Superior temporal gyrus (tissue), 1 donor: ENCODE measurements at regions not wholly inside any gene's neighbourhood (a gene's known extent, or its start where the extent isn't known, plus 50 kb on each side); places are given as distances from the start of the nearest gene placed in this dataset.
A peak's percentile ranks its signal among the peaks of the same experiment; 100 is the strongest.

ENCODE experiments used
- DNase-seq: peaks from one replicate; pipeline ENCODE4 v3.0.0-alpha.2; 2016; ENCODE audit errors: extremely low spot score

DNA sequence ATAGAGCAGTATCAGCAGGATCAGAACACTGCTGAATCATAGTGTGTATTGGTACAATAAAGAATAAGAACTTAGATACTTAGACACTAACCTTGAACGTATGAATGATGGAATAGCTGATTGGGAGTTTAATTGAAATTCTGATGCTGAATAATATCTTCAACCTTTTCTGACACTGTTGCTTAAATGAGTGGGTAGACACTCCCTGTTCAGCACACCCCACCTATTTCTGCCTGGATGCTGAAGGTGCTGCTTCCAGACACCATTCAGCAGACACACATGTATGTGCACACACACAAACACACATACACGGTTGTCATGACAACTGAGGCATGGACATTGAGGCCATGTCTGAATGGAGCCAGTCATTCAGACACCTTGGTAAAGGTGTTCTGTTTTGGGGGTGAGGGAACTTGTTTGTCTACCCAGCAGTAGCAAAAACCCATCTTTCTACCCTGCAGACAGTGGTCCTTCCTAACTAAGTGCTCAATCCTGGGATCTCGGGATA is 54.3 kb downstream of the TMEM215 start:
- DNase-seq: no peak

DNA sequence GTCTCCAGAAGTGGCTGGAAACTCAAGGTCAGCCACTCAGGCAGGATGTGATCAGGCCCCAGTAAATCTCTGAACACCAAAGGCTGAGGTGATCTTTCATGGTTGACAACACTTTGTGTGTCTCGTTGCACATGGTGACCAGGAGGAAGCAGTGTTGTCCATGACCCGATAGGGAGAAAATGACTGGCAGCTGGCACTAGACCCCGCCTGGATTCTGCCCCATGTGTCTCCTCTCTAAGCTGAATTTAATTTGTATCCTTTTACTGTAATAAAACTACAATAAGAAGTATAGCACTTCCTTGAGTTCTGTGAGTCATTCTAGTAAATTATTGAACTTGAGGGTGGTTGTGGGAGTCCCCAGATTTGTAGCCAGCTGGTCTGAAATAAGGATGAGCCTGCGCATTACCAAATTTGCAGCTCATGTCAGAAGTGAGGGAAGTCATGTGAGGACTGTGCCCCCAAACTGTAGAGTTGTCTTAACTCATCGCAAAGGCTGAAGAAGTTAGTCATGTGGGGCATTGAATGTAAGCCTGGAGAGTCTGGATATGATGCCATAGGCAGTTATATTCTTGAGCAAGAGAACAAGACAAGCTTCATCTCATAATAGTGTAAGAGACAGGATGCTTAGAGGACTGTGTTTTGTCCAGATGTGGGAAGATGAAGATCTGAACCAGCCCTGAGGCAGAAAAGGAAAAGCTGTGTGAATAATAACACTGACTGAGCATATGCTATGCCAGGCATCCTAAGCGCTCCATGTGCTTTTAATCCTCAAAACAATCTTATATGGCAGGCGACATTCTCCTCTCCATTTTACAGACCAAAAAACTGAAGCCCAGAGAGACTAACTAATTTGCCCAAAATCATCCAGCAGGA is 55.9 kb downstream of the TMEM215 start:
- DNase-seq: no peak

DNA sequence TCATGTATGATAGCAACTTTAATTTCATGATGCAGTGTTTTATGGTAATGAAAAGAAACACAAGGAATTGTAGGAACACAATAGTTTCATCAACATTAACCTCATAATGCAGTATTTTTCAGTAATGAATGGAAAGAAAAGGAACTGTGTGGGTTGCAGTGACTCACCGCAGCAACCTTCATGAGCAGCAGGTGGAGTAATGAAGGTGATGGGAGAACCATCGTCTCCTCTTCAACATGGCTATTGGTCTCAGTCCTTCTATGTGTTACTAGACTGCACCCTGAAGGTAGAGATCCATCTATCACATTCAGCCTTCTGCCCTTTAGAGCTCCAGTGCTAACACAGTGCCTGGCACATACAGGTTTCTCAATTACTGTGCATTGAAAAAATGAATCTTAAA is 58.0 kb downstream of the TMEM215 start:
- no peak for DNase-seq

GRCh38 chr9:32843295-32843694 is 60.0 kb downstream of the TMEM215 start:
- no peak for DNase-seq

DNA sequence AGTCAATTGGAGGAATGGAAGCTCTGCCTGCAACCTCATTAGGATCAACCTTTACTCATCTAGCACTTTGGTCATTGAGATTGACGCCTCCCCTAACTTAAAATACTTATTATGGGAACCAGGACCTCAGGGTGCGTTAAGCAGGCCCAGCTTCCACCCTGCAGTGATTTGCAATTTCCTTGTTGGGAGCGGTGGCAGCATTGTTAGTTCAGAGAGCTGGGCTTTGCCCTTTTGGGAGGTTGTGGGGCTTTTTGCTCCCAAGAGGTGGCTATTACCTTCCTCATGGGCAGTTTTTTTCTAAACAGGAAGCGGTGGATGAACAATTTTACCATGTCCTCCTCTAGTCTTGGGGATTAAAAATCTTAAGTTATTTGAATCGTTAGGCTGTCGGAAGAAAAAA is 60.9 kb downstream of the TMEM215 start:
- no peak for DNase-seq

DNA sequence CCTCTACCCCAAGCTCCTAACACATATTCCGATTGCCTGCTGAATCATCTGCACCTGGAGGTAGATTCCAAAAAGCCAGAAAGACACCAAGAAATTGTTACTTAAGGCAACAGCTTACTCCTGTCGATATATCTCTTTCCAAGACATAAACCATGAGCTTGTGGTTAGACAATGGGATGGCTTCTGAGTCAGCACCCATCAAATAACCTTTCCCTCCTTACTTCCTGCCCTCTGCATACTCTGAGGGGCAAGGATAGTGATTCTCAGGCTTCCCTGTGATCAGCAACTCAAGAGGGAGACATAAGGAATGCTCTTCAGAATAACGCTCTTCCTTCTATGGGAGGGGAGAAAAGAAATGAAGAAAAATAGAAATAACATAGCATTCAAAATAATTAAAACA is 70.9 kb downstream of the TMEM215 start:
- no peak for DNase-seq

DNA sequence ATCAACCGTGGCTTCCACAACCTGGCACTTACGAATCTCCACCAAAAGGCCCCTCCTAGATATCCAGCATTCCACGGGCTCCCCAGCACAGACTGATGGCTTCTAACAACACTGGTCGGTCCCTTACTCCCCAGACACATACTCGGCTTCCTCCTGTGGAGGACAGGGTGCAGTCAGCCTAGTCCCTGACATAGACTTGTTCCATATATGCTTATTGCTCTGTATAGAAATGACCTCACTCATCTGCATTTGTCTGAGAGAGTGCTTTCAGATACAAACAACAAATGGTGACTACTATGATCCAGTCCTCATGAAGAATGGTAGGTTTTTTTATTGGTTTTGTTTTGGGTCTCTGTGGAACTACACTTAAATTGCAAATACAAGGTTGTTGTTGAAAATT is 72.4 kb downstream of the TMEM215 start:
- no peak for DNase-seq

DNA sequence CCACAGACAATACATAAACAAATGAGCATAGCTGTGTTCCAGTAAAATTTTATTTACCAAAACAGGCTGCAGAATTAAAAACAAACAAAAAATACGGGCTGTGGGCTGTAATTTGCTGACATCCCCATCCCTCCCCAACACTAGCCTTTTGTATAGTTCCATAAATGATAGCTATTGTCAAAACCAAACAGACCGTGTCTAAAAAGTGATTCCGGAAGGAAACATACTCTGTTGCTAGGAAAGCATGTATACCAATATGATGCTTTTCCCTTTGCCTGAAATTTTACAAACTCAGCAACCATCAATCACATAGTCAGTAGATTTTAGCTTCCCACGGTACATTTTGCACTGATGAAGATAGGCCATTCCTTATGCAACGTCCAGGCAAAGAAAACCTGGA is 80.0 kb downstream of the TMEM215 start:
- DNase-seq: no peak

DNA sequence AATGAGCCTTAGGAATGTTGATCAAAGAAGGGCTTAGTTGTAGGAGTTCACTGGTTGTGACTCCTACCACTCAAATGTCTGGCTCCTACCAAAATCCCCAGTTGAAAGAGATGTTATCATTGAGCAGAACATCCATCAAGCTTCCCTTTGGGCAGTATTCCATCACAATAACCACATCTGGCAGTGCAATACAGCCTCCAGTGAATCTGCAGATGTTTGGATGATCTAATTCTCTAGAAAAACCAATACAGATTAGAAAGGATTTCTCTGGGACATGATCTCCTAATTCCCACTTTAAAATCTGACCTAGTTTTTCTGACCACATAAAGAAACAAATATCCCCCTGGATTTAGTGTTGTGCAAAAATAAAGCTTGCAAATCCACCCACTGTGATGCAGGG is 81.6 kb downstream of the TMEM215 start:
- DNase-seq: no peak

- peak; percentile 25 for DNase-seq
These were observed 82.9 kb downstream of the TMEM215 start for GRCh38 chr9:32866273-32866672.

- DNase-seq: no peak
These were observed 83.7 kb downstream of the TMEM215 start for GRCh38 chr9:32867026-32867425.

DNA sequence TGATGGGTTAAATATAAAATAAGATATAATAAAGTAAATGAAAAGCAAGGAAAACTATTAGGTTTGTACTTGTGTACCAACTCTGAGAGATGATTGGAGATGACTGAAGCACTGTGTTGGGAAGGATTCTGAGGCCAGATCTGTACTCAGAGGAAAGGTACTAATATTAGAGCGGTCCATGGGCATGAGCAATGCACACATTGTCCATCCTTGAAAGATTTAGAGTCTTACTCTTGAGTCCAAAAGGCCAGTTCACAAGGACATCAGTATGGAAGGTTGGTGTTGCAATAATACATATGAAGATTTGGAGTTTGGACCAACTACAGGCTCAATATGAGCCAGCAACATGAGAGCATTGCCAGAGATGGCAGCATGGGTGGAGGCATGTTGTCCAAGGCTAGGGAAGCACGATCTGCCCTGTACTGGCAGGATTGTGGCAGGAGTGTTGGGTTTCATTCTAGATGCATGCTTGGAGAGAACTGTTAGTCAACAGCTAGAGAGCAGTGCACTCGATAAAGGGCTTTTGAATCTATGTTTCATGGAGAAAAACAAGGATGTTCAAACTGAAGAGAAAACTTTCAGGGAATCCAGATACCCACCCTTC is 84.4 kb downstream of the TMEM215 start:
- no peak for DNase-seq

GRCh38 chr9:32869404-32869803 is 86.1 kb downstream of the TMEM215 start:
- DNase-seq: no peak

DNA sequence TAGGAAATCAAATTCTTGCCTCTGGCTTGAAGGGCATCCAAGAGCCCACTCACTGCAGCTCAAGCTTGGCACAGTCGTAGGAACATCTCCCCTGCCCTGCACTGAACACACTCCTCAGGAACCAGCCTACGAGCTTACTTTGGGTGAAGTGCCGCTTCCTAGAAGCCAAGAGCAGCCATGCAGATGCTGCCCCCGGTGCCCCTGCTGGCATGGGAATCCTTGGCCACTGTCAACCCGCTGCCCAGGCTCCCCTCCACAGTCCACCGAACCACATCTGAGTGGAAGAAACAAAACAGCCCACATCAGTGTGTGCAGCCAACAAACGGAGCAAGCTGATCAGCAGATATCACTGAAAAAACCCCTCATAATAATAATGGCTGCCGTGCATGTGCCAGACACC is 89.8 kb downstream of the TMEM215 start:
- DNase-seq: no peak

GRCh38 chr9:32873553-32873952 is 90.2 kb downstream of the TMEM215 start:
- no peak for DNase-seq

- DNase-seq: no peak
These were observed 91.9 kb downstream of the TMEM215 start for GRCh38 chr9:32875242-32875641.

GRCh38 chr9:32875748-32876147 is 92.4 kb downstream of the TMEM215 start:
- DNase-seq: no peak

DNA sequence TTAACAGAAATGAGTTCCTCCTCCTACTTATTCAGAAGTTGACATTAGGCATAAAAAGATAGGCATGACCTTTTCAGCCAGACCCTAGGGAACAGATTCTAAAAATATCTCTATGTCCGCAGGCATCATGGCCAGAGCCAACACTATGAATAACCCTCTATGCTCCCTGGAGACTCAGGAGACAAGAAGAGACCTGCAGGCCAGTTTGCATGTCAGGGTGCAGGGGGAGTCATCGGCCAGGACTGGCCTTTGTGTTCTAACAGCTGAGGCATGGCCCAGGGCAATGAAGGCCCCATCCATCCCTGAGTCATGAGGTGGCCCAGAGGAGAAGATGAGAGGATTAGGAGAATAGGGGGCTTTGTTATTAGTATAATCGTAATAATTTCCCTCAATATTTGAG is 93.8 kb downstream of the TMEM215 start:
- no peak for DNase-seq

DNA sequence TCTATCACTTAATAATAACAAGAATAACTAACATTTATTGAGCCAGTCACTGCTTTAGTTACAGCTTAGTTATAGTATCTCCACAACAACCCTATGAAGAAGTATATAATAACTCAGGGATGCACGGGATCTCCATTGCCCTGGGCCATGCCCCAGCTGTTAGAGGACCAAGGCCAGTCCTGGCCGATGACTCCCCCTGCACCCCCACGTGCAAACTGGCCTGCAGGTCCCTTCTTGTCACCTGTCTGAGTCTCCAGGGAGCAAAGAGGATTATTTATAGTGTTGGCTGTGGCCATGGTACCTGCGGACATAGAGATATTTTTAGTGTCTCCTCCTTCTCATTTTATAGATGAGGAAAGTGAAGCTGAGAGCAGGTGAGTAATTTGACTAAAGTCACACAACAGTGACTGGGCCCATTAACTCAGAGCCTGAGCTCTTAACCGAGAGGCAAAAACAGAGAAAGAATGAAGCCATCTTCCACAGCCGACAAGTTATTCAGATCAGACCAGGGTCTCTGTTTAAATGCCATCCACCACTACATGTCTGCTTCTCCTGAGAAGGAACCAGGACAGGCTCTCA is 94.4 kb downstream of the TMEM215 start:
- no peak for DNase-seq

DNA sequence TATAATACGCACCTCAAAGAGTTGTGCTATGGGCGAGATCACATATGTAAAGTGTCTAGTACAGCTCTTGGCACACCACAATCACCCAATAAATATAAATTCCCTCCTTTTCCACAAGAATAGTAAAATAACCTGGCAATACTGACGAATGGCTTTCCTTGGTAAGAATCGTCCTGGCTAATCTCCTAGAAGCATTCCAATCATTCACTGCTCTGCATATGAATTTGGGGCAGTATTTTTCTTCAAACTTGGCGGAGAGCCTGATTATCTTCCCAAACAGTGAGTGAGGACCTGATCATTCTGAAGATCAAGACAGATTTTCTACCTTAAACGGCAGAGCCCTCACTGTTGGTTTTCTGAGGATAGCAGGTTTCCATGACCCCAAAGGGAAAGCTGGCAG is 96.0 kb downstream of the TMEM215 start:
- DNase-seq: no peak

DNA sequence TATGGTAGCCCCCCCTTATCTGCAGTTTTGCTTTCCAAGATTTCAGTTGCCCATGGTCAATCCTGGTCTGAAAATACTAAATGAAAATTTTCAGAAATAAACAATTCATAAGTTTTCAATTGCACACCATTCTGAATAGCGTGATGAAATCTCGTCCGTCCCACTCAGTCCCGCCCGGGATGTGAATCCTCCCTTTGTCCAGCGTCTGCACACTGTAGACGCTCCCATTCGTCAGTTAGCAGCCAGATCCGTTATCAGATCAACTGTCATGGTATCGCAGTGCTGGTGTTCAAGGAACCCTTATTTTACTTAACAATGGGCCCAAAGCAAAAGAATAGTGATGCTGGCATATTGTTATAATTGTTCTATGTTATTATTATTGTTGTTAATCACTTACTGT is 98.6 kb downstream of the TMEM215 start:
- peak; percentile 35 for DNase-seq

GRCh38 chr9:32882705-32883104 is 99.4 kb downstream of the TMEM215 start:
- no peak for DNase-seq

DNA sequence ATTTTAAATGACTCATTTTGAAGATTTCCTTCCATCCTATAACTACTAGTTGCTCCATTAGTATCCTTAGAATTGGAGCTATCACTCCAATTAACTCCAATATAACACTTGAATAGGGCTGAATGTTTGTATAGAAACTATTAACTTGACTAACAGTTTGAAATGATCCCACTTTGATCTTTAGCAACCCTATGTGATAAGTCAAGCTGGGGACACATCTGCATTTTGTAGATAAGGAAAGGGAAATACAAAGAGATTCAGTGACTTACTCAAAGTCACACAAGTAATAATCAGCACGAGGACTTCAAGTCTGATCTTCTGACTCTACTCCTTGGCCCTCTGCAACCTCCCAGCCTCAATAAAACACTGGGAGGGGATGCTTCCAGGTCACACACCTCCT is 101.1 kb downstream of the TMEM215 start:
- DNase-seq: no peak
